GM12878 (cell line): ENCODE measurements at regions not wholly inside any gene's neighbourhood (a gene's known extent, or its start where the extent isn't known, plus 50 kb on each side); places are given as distances from the start of the nearest gene placed in this dataset.

Source experiments
- ATAC-seq: fragments of 200-7000 bp; cut with Tn5 transposase; 3 replicates; pipeline ENCODE4 v1.9.1; 2020; ENCODE audit warnings: mild to moderate bottlenecking, moderate library complexity
- BruUV-seq: library from RNA; stranded (reverse); fragments of 400-500 nt; replicated peaks from 2 replicates; lab custom pipeline; 2021; lab: Mats Ljungman, UMichigan
- CTCF ChIA-PET: fragments of 300-600 bp; sonication (Branson Sonifier 250); formaldehyde crosslinking; extraction: SDS; loops from one replicate; lab custom pipeline; 2021; ENCODE audit warnings: inconsistent platforms; lab: Yijun Ruan, JAX
- POLR2A ChIA-PET: fragments of 350-600 bp; formaldehyde crosslinking; extraction: SDS; loops from one replicate; lab custom pipeline; 2021; ENCODE audit warnings: inconsistent platforms; lab: Charles Lee
- RAD21 ChIA-PET: fragments of 300-600 bp; sonication (Branson Sonifier 250); formaldehyde crosslinking; loops from one replicate; lab custom pipeline; 2023; ENCODE audit warnings: antibody characterized with exemption; ENCODE audit not compliant: unreplicated experiment; lab: Charles Lee
- SMC1A ChIA-PET: fragments of 300-600 bp; sonication (Branson Sonifier 250); formaldehyde crosslinking; loops from one replicate; lab custom pipeline; 2023; ENCODE audit not compliant: unreplicated experiment, uncharacterized antibody; lab: Charles Lee
- DNase-seq: peaks from one replicate; pipeline ENCODE4 v3.0.0-alpha.2; 2011; ENCODE audit warnings: low read depth, low spot score
- FAIRE-seq: peaks from 3 replicates; lab custom pipeline; 2011; peaks lifted over from hg19 to GRCh38; lab: Jason Lieb, UNC
- H2AFZ ChIP-seq: 2 replicates; pipeline ENCODE4 v1.6.0; 2011; ENCODE audit warnings: low read depth, low read length, control low read depth; ENCODE audit not compliant: control insufficient read depth
- H3K27ac ChIP-seq: 2 replicates; pipeline ENCODE4 v1.5.1; 2011; ENCODE audit warnings: control low read depth; ENCODE audit not compliant: control insufficient read depth, insufficient read depth
- H3K27me3 ChIP-seq, 2 experiments: replicated peaks in 1 of 2; 2 replicates each; pipeline versions ENCODE4 v1.6.0 to v1.6.1; 2011; ENCODE audit warnings: low read length in 1 of 2; ENCODE audit not compliant: control insufficient read depth in 2 of 2, insufficient read depth in 2 of 2
- H3K36me3 ChIP-seq, 2 experiments: 2 replicates each; pipeline ENCODE4 v1.5.1; 2011; ENCODE audit warnings: low read length in 1 of 2; ENCODE audit not compliant: control insufficient read depth in 2 of 2, insufficient read depth in 2 of 2
- H3K4me1 ChIP-seq: 2 replicates; pipeline ENCODE4 v1.6.1; 2011; ENCODE audit warnings: mild to moderate bottlenecking, low read length, moderate library complexity, mixed read lengths; ENCODE audit not compliant: control insufficient read depth, insufficient read depth
- H3K4me2 ChIP-seq: 2 replicates; pipeline ENCODE4 v1.6.0; 2011; ENCODE audit warnings: control low read depth; ENCODE audit not compliant: control insufficient read depth, insufficient read depth
- H3K4me3 ChIP-seq: fragments of 200-600 bp; sonication (generic); 2 replicates; pipeline ENCODE4 v1.5.1; 2016
- H3K79me2 ChIP-seq: 2 replicates; pipeline ENCODE4 v1.6.0; 2011; ENCODE audit warnings: low read length; ENCODE audit not compliant: control insufficient read depth, insufficient read depth
- H3K9ac ChIP-seq: 2 replicates; pipeline ENCODE4 v1.8.0; 2011; ENCODE audit warnings: low read length, control low read depth, mixed read lengths; ENCODE audit not compliant: control insufficient read depth, insufficient read depth
- H3K9me3 ChIP-seq: replicated peaks from 3 replicates; pipeline ENCODE4 v1.5.1; 2011; ENCODE audit warnings: mild to moderate bottlenecking, low read length; ENCODE audit not compliant: control insufficient read depth, insufficient read depth
- H4K20me1 ChIP-seq: 2 replicates; pipeline ENCODE4 v1.6.0; 2011; ENCODE audit not compliant: control insufficient read depth, insufficient read depth
- CBFB ChIP-seq: IDR thresholded peaks from 2 replicates; pipeline ENCODE4 v1.6.1; 2016; ENCODE audit warnings: antibody characterized with exemption, low read depth
- CHD4 ChIP-seq: fragments of 200-600 bp; sonication (generic); IDR thresholded peaks from 2 replicates; pipeline ENCODE4 v1.6.1; 2016; ENCODE audit warnings: mild to moderate bottlenecking
- FOXM1 ChIP-seq: IDR thresholded peaks from 2 replicates; pipeline ENCODE4 v1.6.1; 2012; ENCODE audit warnings: low read depth, mild to moderate bottlenecking, inconsistent platforms, low read length, moderate library complexity
- MTA3 ChIP-seq: IDR thresholded peaks from 2 replicates; pipeline ENCODE4 v1.6.1; 2012; ENCODE audit warnings: low read length, inconsistent platforms, borderline replicate concordance
- MYC ChIP-seq: IDR thresholded peaks from 2 replicates; pipeline ENCODE4 v1.6.1; 2011; ENCODE audit warnings: mild to moderate bottlenecking, low read length, moderate library complexity, inconsistent platforms; ENCODE audit not compliant: insufficient read depth, insufficient replicate concordance, insufficient read length, severe bottlenecking
- RUNX3 ChIP-seq: IDR thresholded peaks from 2 replicates; pipeline ENCODE4 v1.6.1; 2012; ENCODE audit warnings: low read length, inconsistent platforms
- SMAD1 ChIP-seq: fragments of 450-650 bp; IDR thresholded peaks from 2 replicates; pipeline ENCODE4 v1.6.1; 2018; ENCODE audit warnings: mild to moderate bottlenecking, low read depth; ENCODE audit not compliant: partially characterized antibody
- WGBS: methylation state at CpG from one replicate; pipeline ENCODE4 v1.1.6; 2016; ENCODE audit warnings: low lambda C conversion rate; ENCODE audit not compliant: insufficient replicate concordance, insufficient coverage; ENCODE audit errors: missing lambda C conversion rate; 5-methylcytosine and 5-hydroxymethylcytosine counted together
- in situ Hi-C: fragments of 300-500 bp; cut with MboI; formaldehyde crosslinking; loops from 9 replicates; pipeline ENCODE4 v1.14.3; 2018; ENCODE audit warnings: mixed read lengths
- intact Hi-C: fragments of 100-400 bp; cut with micrococcal nuclease; formaldehyde crosslinking; loops from one replicate; pipeline ENCODE4 v1.14.2; 2022; ENCODE audit not compliant: unreplicated experiment
- TF ChIP-seq, protein P1 (sequence below): fragments of 450-650 bp; IDR thresholded peaks from 2 replicates; pipeline ENCODE4 v1.6.1; 2014; ENCODE audit warnings: mild to moderate bottlenecking

DNA sequence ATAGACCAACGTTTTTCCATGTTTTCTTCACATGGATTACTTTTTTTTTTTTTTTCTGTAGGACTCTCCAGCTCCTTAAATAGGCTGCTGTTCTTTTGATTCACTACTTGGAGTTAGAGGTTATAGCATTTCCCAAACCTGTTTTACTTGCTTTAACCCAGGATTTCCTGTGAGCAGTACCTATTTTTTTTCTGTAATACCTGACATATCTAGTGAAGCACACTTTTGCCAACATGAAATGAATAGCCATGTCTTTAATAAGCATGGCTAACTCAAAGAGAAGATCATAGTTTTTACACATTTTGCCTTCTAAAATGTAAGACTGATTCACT lies 137.0 kb downstream of the FOXA2 start:
- intact Hi-C loops, result no loop called here
- no TSS peak for BruUV-seq
- ATAC-seq, result no peak
- Histone ChIP-seq H3K27ac (no peak overlapping the region), H3K4me3 (no peak overlapping the region), H3K79me2 (no peaks in the 10 kb centered on the region), H3K9me3 (no peaks in the 10 kb centered on the region), H3K4me2 (no peak overlapping the region), H3K27me3 (no peaks in the 10 kb centered on the region; a peak in 2 of 4 replicates), H3K36me3 (no peaks in the 10 kb centered on the region), H2AFZ (no peak overlapping the region), H4K20me1 (no peaks in the 10 kb centered on the region)
- ChIA-PET CTCF (no interaction called here), RAD21 (no interaction called here), SMC1A (no interaction called here)
- WGBS, result 0% methylated on average over 1 of the region's 1 CpG
- in situ Hi-C loops, result no loop called here
- no peak for TF ChIP-seq SMAD1
- no peak for TF ChIP-seq CHD4
- no peak for TF ChIP-seq RUNX3
- TF ChIP-seq, protein P1, sequence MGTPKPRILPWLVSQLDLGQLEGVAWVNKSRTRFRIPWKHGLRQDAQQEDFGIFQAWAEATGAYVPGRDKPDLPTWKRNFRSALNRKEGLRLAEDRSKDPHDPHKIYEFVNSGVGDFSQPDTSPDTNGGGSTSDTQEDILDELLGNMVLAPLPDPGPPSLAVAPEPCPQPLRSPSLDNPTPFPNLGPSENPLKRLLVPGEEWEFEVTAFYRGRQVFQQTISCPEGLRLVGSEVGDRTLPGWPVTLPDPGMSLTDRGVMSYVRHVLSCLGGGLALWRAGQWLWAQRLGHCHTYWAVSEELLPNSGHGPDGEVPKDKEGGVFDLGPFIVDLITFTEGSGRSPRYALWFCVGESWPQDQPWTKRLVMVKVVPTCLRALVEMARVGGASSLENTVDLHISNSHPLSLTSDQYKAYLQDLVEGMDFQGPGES, result no peak
- TF ChIP-seq MTA3, result no peak
- no peak for TF ChIP-seq MYC
- no peak for TF ChIP-seq CBFB
- TF ChIP-seq FOXM1, result no peak
- TF ChIP-seq, all 136 proteins: peak for 0
- no peak for FAIRE-seq
- no peak overlapping the region for H3K9ac ChIP-seq
- DNase-seq, result no peak
- no peaks in the 10 kb centered on the region for H3K4me1 ChIP-seq
- POLR2A ChIA-PET, result no interaction called here
